ENCODE measurements at regions not wholly inside any gene's neighbourhood (a gene's known extent, or its start where the extent isn't known, plus 50 kb on each side); places are given as distances from the start of the nearest gene placed in this dataset.

- TF ChIP-seq NR0B2 (CRISPR knock-in tag; IDR thresholded peaks at IDR 0.05) (no peak), SCMH1 (CRISPR knock-in tag; IDR thresholded peaks at IDR 0.05; ENCODE audit: borderline replicate concordance) (no peak), ZFP36L2 (CRISPR knock-in tag; IDR thresholded peaks at IDR 0.05) (no peak), NFE2L1 (CRISPR knock-in tag; IDR thresholded peaks at IDR 0.05; ENCODE audit: borderline replicate concordance) (no peak), ZSCAN21 (CRISPR knock-in tag; IDR thresholded peaks at IDR 0.05; ENCODE audit: borderline replicate concordance) (peak; percentile 83; the same call in 1 of the 2 replicates), FOXK2 (IDR thresholded peaks at IDR 0.05) (peak; percentile 46; the same call in 1 of the 2 replicates), PPARG (CRISPR knock-in tag; conservative IDR thresholded peaks at IDR 0.05) (peak; percentile 100), PATZ1 (CRISPR knock-in tag; IDR thresholded peaks at IDR 0.05) (peak; percentile 48), KDM5A (IDR thresholded peaks at IDR 0.05; ENCODE audit: borderline replicate concordance, low read length) (no peak), ZNF704 (CRISPR knock-in tag; IDR thresholded peaks at IDR 0.05; ENCODE audit: borderline replicate concordance) (no peak), CCAR2 (optimal IDR thresholded peaks at IDR 0.05; ENCODE audit: low read depth, low read length) (no peak), ZNF800 (CRISPR knock-in tag; IDR thresholded peaks at IDR 0.05) (no peak), ZNF691 (CRISPR knock-in tag; IDR thresholded peaks at IDR 0.05; ENCODE audit: borderline replicate concordance, low read depth) (peak; percentile 62; the same call in 1 of the 2 replicates), KDM5B (CRISPR knock-in tag; IDR thresholded peaks at IDR 0.05; ENCODE audit: borderline replicate concordance) (no peak), ZNF276 (CRISPR knock-in tag; IDR thresholded peaks at IDR 0.05; ENCODE audit: low read depth) (no peak), WIZ (CRISPR knock-in tag; IDR thresholded peaks at IDR 0.05) (0 out of 2 replicates have a peak, but pooled peaks have one; percentile 24), MEIS1 (CRISPR knock-in tag; IDR thresholded peaks at IDR 0.05; ENCODE audit: borderline replicate concordance) (no peak), FIP1L1 (IDR thresholded peaks at IDR 0.05; ENCODE audit: borderline replicate concordance, insufficient read depth, low read depth, low read length) (no peak)
These were observed 102.6 kb downstream of the GLUL start (continued) for GRCh38 chr1:182288749-182289604.
